Activated T-helper 1 cell treated with Interleukin-2 at 50 U/mL for 16 hours (primary cell): ENCODE measurements at regions not wholly inside any gene's neighbourhood (a gene's known extent, or its start where the extent isn't known, plus 50 kb on each side); places are given as distances from the start of the nearest gene placed in this dataset.
"Not testable (repeated sequence)": the region's sequence is repeated elsewhere in the genome, so short reads cannot be mapped to it uniquely, and the experiment has no call there.

Source experiments
- DNase-seq: peaks from one replicate; pipeline ENCODE4 v3.0.0-alpha.2; 2020; ENCODE audit warnings: low read depth

- DNase-seq, result no peak
Observed at GRCh38 chr10:83517456-83517855, 621.9 kb upstream of the GHITM start.

- DNase-seq, result no peak
Observed at GRCh38 chr10:83518779-83519178, 620.5 kb upstream of the GHITM start.

GRCh38 chr10:83520386-83520785 is 618.9 kb upstream of the GHITM start:
- not testable (repeated sequence) for DNase-seq

GRCh38 chr10:83522456-83522855 is 616.9 kb upstream of the GHITM start:
- DNase-seq, result no peak

GRCh38 chr10:83522881-83523386 is 616.4 kb upstream of the GHITM start:
- no peak for DNase-seq

- DNase-seq, result no peak
Observed at GRCh38 chr10:83527934-83528333, 611.4 kb upstream of the GHITM start.

- no peak for DNase-seq
Observed at GRCh38 chr10:83533290-83533689, 606.0 kb upstream of the GHITM start.

- no peak for DNase-seq
Observed at GRCh38 chr10:83536426-83536825, 602.9 kb upstream of the GHITM start.

- no peak for DNase-seq
Observed at GRCh38 chr10:83538047-83538446, 601.3 kb upstream of the GHITM start.

- no peak for DNase-seq
Observed at GRCh38 chr10:83539528-83540308, 599.6 kb upstream of the GHITM start.

GRCh38 chr10:83541046-83541445 is 598.3 kb upstream of the GHITM start:
- DNase-seq, result no peak

- DNase-seq, result no peak
Observed at GRCh38 chr10:83542774-83543411, 596.4 kb upstream of the GHITM start.

- no peak for DNase-seq
Observed at GRCh38 chr10:83543691-83544462, 595.4 kb upstream of the GHITM start.

- DNase-seq, result no peak
Observed at GRCh38 chr10:83545901-83546391, 593.4 kb upstream of the GHITM start.

GRCh38 chr10:83551190-83551589 is 588.1 kb upstream of the GHITM start:
- DNase-seq, result not testable (repeated sequence)

- no peak for DNase-seq
Observed at GRCh38 chr10:83553366-83553765, 585.9 kb upstream of the GHITM start.

- no peak for DNase-seq
Observed at GRCh38 chr10:83555264-83555663, 584.0 kb upstream of the GHITM start.

- no peak for DNase-seq
Observed at GRCh38 chr10:83562381-83562780, 576.9 kb upstream of the GHITM start.

GRCh38 chr10:83564889-83565588 is 574.3 kb upstream of the GHITM start:
- no peak for DNase-seq

GRCh38 chr10:83572036-83572435 is 567.3 kb upstream of the GHITM start:
- DNase-seq, result no peak

GRCh38 chr10:83574770-83575169 is 564.5 kb upstream of the GHITM start:
- no peak for DNase-seq

GRCh38 chr10:83577421-83577820 is 561.9 kb upstream of the GHITM start:
- no peak for DNase-seq
